GM23338 (cell line): ENCODE measurements at regions not wholly inside any gene's neighbourhood (a gene's known extent, or its start where the extent isn't known, plus 50 kb on each side); places are given as distances from the start of the nearest gene placed in this dataset.

Source experiments
- ATAC-seq: fragments of 200-7000 bp; cut with Tn5 transposase; 3 replicates; pipeline ENCODE4 v1.9.1; 2020
- DNase-seq: peaks from one replicate; pipeline ENCODE4 v3.0.0-alpha.2; 2015; ENCODE audit warnings: low spot score
- H2AFZ ChIP-seq: fragments of 200-600 bp; sonication (generic); 2 replicates; pipeline ENCODE4 v1.8.0; 2016; ENCODE audit warnings: antibody characterized with exemption, mild to moderate bottlenecking, moderate library complexity
- H3F3A ChIP-seq: fragments of 200-600 bp; sonication (generic); replicated peaks from 2 replicates; pipeline ENCODE4 v1.8.0; 2017; ENCODE audit warnings: antibody characterized with exemption, mixed run types, low read depth
- H3K27ac ChIP-seq: fragments of 200-600 bp; sonication (generic); 2 replicates; pipeline ENCODE4 v1.6.1; 2016; ENCODE audit warnings: low read depth
- H3K27me3 ChIP-seq: fragments of 200-600 bp; sonication (generic); 2 replicates; pipeline ENCODE4 v1.8.0; 2016; ENCODE audit warnings: mild to moderate bottlenecking, mixed run types, moderate library complexity; ENCODE audit not compliant: insufficient read depth
- H3K36me3 ChIP-seq: fragments of 200-600 bp; sonication (generic); 2 replicates; pipeline ENCODE4 v1.8.0; 2016; ENCODE audit warnings: mild to moderate bottlenecking; ENCODE audit not compliant: insufficient read depth
- H3K4me1 ChIP-seq: fragments of 200-600 bp; sonication (generic); 2 replicates; pipeline ENCODE4 v1.8.0; 2016; ENCODE audit warnings: mild to moderate bottlenecking, moderate library complexity; ENCODE audit not compliant: insufficient read depth
- H3K4me2 ChIP-seq: fragments of 200-600 bp; sonication (generic); 2 replicates; pipeline ENCODE4 v1.7.1; 2017; ENCODE audit warnings: mixed run types
- H3K4me3 ChIP-seq: fragments of 200-600 bp; sonication (generic); 2 replicates; pipeline ENCODE4 v1.6.1; 2016; ENCODE audit warnings: mixed run types
- H3K79me2 ChIP-seq: fragments of 200-600 bp; sonication (generic); replicated peaks from 2 replicates; pipeline ENCODE4 v1.8.0; 2017; ENCODE audit warnings: mild to moderate bottlenecking; ENCODE audit not compliant: insufficient read depth
- H3K9me2 ChIP-seq: fragments of 200-600 bp; sonication (generic); 2 replicates; pipeline ENCODE4 v1.8.0; 2017; ENCODE audit not compliant: insufficient read depth
- H4K20me1 ChIP-seq: fragments of 200-600 bp; sonication (generic); replicated peaks from 2 replicates; pipeline ENCODE4 v1.8.0; 2017; ENCODE audit warnings: mild to moderate bottlenecking; ENCODE audit not compliant: insufficient read depth
- H3K27ac Mint-ChIP-seq: 2 replicates; pipeline ENCODE4 v1.8.0; 2020; ENCODE audit warnings: inconsistent platforms, mild to moderate bottlenecking, moderate library complexity, mixed read lengths
- H3K27me3 Mint-ChIP-seq: 3 replicates; pipeline ENCODE4 v1.8.0; 2022; ENCODE audit warnings: low read depth, mild to moderate bottlenecking, moderate library complexity, mixed read lengths, inconsistent platforms; ENCODE audit not compliant: insufficient read depth, poor library complexity
- H3K36me3 Mint-ChIP-seq: 3 replicates; pipeline ENCODE4 v1.8.0; 2021; ENCODE audit warnings: low read depth, mild to moderate bottlenecking, inconsistent platforms, moderate library complexity, mixed read lengths
- H3K4me1 Mint-ChIP-seq: 3 replicates; pipeline ENCODE4 v1.8.0; 2020; ENCODE audit warnings: mild to moderate bottlenecking, inconsistent platforms, mixed read lengths
- H3K4me3 Mint-ChIP-seq: 3 replicates; pipeline ENCODE4 v1.8.0; 2021; ENCODE audit warnings: moderate library complexity, mild to moderate bottlenecking, inconsistent platforms, mixed read lengths
- H3K9me3 Mint-ChIP-seq: 3 replicates; pipeline ENCODE4 v1.8.0; 2020; ENCODE audit warnings: moderate library complexity, mild to moderate bottlenecking, inconsistent platforms, mixed read lengths
- CREB1 ChIP-seq: fragments of 250-450 bp; sonication (Bioruptor Pico); IDR thresholded peaks from 2 replicates; pipeline ENCODE4 v1.5.0; 2020; ENCODE audit warnings: low read depth, mild to moderate bottlenecking, moderate library complexity
- EZH2 ChIP-seq: fragments of 200-600 bp; sonication (generic); IDR thresholded peaks from one replicate; pipeline ENCODE4 v1.8.0; 2017; ENCODE audit warnings: antibody characterized with exemption, mild to moderate bottlenecking, low read depth; ENCODE audit not compliant: unreplicated experiment
- EZH2phosphoT487 ChIP-seq: fragments of 200-600 bp; sonication (generic); IDR thresholded peaks from one replicate; pipeline ENCODE4 v1.8.1; 2018; ENCODE audit warnings: antibody characterized with exemption; ENCODE audit not compliant: unreplicated experiment
- JUNB ChIP-seq: IDR thresholded peaks from one replicate; pipeline ENCODE4 v1.6.1; 2016; ENCODE audit warnings: antibody characterized with exemption; ENCODE audit not compliant: unreplicated experiment
- NANOG ChIP-seq: IDR thresholded peaks from 2 replicates; pipeline ENCODE4 v1.6.1; 2016; ENCODE audit warnings: antibody characterized with exemption, borderline replicate concordance
- POLR2AphosphoS5 ChIP-seq: IDR thresholded peaks from 2 replicates; pipeline ENCODE4 v1.6.1; 2016; ENCODE audit warnings: antibody characterized with exemption, low read depth
- STAT1 ChIP-seq: IDR thresholded peaks from one replicate; pipeline ENCODE4 v1.6.1; 2016; ENCODE audit warnings: antibody characterized with exemption; ENCODE audit not compliant: unreplicated experiment
- ZNF114 ChIP-seq: fragments of 250-450 bp; sonication (Bioruptor Pico); IDR thresholded peaks from 2 replicates; pipeline ENCODE4 v1.5.0; 2020; ENCODE audit warnings: mild to moderate bottlenecking, moderate library complexity
- ZNF331 ChIP-seq: fragments of 250-450 bp; sonication (Bioruptor Pico); IDR thresholded peaks from 2 replicates; pipeline ENCODE4 v1.5.0; 2020; ENCODE audit warnings: low read depth, mild to moderate bottlenecking, moderate library complexity
- TF ChIP-seq, protein P1 (sequence below): fragments of 250-450 bp; sonication (Bioruptor Pico); IDR thresholded peaks from 2 replicates; pipeline ENCODE4 v1.5.0; 2020; ENCODE audit warnings: mild to moderate bottlenecking, moderate library complexity
- TF ChIP-seq, protein P2 (sequence below), 2 experiments: fragments of 200-600 bp in 1 of 2; sonication (generic) in 1 of 2; conservative IDR thresholded peaks; 2 replicates each; pipeline versions ENCODE4 v1.5.1 to v1.6.1; 2016 to 2017; ENCODE audit warnings: antibody characterized with exemption in 2 of 2, low read depth in 2 of 2, mild to moderate bottlenecking in 2 of 2, moderate library complexity in 1 of 2
- TF ChIP-seq, protein P3 (sequence below): IDR thresholded peaks from 2 replicates; pipeline ENCODE4 v1.6.1; 2016; ENCODE audit warnings: antibody characterized with exemption
- TF ChIP-seq, protein P4 (sequence below): IDR thresholded peaks from one replicate; pipeline ENCODE4 v1.6.1; 2018; ENCODE audit warnings: antibody characterized with exemption; ENCODE audit not compliant: unreplicated experiment

DNA sequence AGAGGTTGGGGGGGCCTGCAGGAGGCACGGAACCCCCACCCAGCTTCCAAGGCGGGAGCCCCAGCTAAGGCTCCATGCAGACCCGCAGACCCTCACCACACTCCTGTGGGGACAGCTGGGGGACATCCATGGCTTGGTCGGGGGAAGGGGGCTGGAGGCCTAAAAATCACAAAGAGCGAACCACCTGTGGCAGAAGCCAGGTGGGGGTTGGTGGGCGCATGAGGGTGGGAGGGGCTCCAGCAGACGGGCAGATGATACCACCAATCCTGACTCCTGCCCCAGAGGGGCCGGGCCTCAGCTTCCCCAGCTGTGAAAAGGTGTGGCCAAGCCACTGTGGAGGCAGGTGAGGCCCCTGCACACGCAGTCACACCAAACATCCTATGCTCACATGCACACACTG is 111.6 kb downstream of the FAM53A start:
- no peaks in the 10 kb centered on the region for H3F3A ChIP-seq
- TF ChIP-seq, protein P1, sequence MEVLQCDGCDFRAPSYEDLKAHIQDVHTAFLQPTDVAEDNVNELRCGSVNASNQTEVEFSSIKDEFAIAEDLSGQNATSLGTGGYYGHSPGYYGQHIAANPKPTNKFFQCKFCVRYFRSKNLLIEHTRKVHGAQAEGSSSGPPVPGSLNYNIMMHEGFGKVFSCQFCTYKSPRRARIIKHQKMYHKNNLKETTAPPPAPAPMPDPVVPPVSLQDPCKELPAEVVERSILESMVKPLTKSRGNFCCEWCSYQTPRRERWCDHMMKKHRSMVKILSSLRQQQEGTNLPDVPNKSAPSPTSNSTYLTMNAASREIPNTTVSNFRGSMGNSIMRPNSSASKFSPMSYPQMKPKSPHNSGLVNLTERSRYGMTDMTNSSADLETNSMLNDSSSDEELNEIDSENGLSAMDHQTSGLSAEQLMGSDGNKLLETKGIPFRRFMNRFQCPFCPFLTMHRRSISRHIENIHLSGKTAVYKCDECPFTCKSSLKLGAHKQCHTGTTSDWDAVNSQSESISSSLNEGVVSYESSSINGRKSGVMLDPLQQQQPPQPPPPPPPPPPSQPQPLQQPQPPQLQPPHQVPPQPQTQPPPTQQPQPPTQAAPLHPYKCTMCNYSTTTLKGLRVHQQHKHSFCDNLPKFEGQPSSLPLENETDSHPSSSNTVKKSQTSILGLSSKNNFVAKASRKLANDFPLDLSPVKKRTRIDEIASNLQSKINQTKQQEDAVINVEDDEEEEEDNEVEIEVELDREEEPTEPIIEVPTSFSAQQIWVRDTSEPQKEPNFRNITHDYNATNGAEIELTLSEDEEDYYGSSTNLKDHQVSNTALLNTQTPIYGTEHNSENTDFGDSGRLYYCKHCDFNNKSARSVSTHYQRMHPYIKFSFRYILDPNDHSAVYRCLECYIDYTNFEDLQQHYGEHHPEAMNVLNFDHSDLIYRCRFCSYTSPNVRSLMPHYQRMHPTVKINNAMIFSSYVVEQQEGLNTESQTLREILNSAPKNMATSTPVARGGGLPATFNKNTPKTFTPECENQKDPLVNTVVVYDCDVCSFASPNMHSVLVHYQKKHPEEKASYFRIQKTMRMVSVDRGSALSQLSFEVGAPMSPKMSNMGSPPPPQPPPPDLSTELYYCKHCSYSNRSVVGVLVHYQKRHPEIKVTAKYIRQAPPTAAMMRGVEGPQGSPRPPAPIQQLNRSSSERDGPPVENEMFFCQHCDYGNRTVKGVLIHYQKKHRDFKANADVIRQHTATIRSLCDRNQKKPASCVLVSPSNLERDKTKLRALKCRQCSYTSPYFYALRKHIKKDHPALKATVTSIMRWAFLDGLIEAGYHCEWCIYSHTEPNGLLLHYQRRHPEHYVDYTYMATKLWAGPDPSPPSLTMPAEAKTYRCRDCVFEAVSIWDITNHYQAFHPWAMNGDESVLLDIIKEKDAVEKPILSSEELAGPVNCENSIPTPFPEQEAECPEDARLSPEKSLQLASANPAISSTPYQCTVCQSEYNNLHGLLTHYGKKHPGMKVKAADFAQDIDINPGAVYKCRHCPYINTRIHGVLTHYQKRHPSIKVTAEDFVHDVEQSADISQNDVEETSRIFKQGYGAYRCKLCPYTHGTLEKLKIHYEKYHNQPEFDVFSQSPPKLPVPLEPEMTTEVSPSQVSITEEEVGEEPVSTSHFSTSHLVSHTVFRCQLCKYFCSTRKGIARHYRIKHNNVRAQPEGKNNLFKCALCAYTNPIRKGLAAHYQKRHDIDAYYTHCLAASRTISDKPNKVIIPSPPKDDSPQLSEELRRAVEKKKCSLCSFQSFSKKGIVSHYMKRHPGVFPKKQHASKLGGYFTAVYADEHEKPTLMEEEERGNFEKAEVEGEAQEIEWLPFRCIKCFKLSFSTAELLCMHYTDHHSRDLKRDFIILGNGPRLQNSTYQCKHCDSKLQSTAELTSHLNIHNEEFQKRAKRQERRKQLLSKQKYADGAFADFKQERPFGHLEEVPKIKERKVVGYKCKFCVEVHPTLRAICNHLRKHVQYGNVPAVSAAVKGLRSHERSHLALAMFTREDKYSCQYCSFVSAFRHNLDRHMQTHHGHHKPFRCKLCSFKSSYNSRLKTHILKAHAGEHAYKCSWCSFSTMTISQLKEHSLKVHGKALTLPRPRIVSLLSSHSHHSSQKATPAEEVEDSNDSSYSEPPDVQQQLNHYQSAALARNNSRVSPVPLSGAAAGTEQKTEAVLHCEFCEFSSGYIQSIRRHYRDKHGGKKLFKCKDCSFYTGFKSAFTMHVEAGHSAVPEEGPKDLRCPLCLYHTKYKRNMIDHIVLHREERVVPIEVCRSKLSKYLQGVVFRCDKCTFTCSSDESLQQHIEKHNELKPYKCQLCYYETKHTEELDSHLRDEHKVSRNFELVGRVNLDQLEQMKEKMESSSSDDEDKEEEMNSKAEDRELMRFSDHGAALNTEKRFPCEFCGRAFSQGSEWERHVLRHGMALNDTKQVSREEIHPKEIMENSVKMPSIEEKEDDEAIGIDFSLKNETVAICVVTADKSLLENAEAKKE (CRISPR knock-in tag) = no peak
- TF ChIP-seq, protein P2, sequence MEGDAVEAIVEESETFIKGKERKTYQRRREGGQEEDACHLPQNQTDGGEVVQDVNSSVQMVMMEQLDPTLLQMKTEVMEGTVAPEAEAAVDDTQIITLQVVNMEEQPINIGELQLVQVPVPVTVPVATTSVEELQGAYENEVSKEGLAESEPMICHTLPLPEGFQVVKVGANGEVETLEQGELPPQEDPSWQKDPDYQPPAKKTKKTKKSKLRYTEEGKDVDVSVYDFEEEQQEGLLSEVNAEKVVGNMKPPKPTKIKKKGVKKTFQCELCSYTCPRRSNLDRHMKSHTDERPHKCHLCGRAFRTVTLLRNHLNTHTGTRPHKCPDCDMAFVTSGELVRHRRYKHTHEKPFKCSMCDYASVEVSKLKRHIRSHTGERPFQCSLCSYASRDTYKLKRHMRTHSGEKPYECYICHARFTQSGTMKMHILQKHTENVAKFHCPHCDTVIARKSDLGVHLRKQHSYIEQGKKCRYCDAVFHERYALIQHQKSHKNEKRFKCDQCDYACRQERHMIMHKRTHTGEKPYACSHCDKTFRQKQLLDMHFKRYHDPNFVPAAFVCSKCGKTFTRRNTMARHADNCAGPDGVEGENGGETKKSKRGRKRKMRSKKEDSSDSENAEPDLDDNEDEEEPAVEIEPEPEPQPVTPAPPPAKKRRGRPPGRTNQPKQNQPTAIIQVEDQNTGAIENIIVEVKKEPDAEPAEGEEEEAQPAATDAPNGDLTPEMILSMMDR (conservative IDR thresholded peaks at IDR 0.05; ENCODE audit: low read depth in 2 of 2) = no peak
- TF ChIP-seq, protein P3, sequence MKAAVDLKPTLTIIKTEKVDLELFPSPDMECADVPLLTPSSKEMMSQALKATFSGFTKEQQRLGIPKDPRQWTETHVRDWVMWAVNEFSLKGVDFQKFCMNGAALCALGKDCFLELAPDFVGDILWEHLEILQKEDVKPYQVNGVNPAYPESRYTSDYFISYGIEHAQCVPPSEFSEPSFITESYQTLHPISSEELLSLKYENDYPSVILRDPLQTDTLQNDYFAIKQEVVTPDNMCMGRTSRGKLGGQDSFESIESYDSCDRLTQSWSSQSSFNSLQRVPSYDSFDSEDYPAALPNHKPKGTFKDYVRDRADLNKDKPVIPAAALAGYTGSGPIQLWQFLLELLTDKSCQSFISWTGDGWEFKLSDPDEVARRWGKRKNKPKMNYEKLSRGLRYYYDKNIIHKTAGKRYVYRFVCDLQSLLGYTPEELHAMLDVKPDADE = no peak
- TF ChIP-seq ZNF114 (CRISPR knock-in tag) = no peak
- TF ChIP-seq NANOG = no peak
- no peak for TF ChIP-seq EZH2
- no peak for TF ChIP-seq POLR2AphosphoS5
- TF ChIP-seq, protein P4, sequence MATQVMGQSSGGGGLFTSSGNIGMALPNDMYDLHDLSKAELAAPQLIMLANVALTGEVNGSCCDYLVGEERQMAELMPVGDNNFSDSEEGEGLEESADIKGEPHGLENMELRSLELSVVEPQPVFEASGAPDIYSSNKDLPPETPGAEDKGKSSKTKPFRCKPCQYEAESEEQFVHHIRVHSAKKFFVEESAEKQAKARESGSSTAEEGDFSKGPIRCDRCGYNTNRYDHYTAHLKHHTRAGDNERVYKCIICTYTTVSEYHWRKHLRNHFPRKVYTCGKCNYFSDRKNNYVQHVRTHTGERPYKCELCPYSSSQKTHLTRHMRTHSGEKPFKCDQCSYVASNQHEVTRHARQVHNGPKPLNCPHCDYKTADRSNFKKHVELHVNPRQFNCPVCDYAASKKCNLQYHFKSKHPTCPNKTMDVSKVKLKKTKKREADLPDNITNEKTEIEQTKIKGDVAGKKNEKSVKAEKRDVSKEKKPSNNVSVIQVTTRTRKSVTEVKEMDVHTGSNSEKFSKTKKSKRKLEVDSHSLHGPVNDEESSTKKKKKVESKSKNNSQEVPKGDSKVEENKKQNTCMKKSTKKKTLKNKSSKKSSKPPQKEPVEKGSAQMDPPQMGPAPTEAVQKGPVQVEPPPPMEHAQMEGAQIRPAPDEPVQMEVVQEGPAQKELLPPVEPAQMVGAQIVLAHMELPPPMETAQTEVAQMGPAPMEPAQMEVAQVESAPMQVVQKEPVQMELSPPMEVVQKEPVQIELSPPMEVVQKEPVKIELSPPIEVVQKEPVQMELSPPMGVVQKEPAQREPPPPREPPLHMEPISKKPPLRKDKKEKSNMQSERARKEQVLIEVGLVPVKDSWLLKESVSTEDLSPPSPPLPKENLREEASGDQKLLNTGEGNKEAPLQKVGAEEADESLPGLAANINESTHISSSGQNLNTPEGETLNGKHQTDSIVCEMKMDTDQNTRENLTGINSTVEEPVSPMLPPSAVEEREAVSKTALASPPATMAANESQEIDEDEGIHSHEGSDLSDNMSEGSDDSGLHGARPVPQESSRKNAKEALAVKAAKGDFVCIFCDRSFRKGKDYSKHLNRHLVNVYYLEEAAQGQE = no peak
- no peak for TF ChIP-seq CREB1 (CRISPR knock-in tag)
- no peak for TF ChIP-seq STAT1
- TF ChIP-seq JUNB = no peak
- no peak for TF ChIP-seq ZNF331
- TF ChIP-seq EZH2phosphoT487 = no peak
- no peaks in the 10 kb centered on the region for H4K20me1 ChIP-seq
- ATAC-seq (peak; percentile 70), DNase-seq (peak; percentile 70)
- no peaks in the 10 kb centered on the region; the same call in 2 of the 3 replicates for H3K36me3 Mint-ChIP-seq
- H3K4me1 ChIP-seq = peaks cover 27% of the 10 kb centered on the region
- H3K4me2 ChIP-seq = peak overlapping the region; percentile 67
- H3K27ac Mint-ChIP-seq = no peak overlapping the region
- H3K27me3 ChIP-seq = peaks cover 3% of the 10 kb centered on the region
- H3K4me3 ChIP-seq = peak overlapping the region; percentile 46
- H3K79me2 ChIP-seq = no peaks in the 10 kb centered on the region
- no peak overlapping the region for H3K27ac ChIP-seq
- H3K27me3 Mint-ChIP-seq = peaks cover 23% of the 10 kb centered on the region
- H3K4me3 Mint-ChIP-seq = peak overlapping the region; percentile 16; the same call in 1 of the 3 replicates
- H3K9me3 Mint-ChIP-seq = no peaks in the 10 kb centered on the region; the same call in 2 of the 3 replicates
- no peaks in the 10 kb centered on the region for H3K9me2 ChIP-seq
- no peak overlapping the region for H2AFZ ChIP-seq
- no peaks in the 10 kb centered on the region for H3K36me3 ChIP-seq
- H3K4me1 Mint-ChIP-seq = peaks cover 39% of the 10 kb centered on the region
